A204.1 (cell line): ENCODE measurements at regions not wholly inside any gene's neighbourhood (a gene's known extent, or its start where the extent isn't known, plus 50 kb on each side); places are given as distances from the start of the nearest gene placed in this dataset.

Source experiments
- FAIRE-seq: peaks from 2 replicates; lab custom pipeline; 2012; peaks lifted over from hg19 to GRCh38; lab: Jason Lieb, UNC

DNA sequence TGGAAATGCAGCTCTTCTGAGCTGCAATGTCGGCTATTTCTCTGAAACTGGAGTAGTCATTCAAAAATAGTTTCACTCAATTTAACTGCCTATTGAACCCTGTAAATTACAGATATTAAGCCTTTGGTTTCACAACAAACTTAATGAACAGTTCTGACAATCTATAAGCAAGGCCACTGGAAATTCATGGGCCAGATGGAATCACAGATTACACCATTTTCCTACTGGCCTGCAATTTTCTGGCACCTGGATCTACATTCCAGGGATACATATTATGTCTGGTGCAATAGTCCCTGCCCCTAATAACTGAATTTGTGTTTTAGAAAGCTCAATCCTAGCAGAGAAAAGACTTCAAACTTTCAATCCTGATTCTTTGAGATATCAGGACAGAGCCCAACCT lies 551.7 kb downstream of the RNF144A start:
- FAIRE-seq: no peak

DNA sequence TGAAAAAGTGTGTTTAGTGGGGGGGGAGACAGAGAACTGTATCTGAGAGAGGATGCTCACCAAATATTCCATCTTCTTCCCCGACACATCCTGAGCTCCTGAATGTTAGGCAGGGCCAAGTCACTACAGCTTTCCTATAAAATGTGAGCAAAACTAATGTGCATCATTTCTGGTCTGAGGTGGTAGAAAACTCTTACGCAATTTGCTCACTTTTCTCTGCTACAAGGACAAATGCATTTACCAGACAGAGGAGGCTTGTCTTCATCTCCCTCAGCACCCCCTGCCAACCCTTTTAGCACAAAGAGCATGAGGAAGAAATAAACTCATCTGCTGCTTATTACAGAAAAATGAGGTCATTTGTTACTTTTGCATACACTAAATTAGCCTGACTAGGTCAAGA lies 554.0 kb downstream of the RNF144A start:
- FAIRE-seq: no peak

DNA sequence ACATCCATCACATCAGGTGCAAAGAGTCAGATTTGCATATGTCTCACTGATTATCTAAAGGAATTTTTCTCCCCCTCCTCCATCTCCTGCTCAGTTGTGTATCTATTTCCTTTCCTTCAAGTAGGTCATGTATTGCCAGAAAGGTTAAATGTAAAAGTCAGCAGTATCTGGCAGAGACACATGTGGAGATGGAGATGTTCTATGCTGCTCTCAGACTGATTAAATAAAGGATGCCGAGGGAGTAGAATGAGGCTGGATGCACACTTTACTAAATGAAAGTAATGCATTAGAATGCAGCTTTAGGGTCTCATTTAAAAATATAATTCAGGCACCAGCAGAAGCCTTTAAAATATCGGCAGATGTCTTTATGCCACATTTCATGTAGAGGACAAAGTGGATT lies 555.3 kb downstream of the RNF144A start:
- FAIRE-seq: no peak

DNA sequence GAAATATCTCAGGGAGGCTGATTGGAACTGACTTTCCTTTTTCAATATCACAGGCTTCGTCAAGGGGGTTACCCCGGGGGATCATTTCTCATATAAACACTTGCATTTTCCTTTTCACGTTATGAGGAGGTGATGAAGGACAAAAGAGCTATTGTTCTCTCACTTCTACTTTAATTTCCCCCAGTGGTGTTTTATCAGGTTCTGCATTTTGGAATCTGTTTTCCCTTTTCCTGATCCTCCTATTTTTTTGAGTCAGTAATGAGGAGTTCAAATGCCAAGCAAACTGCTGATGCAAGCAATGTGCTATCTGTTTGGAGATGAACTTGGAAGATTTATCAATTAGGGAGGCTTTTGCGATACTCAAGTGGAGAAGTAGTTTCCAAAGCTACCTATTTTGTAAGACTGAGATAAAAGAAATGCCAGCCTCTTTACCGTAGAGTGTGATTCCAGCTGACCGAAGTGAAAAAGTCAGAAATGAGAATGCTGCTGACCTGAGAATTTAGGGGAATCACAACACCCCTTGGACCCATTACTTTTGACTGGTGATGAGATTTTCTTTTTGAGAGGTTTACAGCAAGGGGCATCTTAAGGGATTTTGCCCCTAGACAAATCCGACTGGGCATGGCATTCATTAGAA lies 556.0 kb downstream of the RNF144A start:
- FAIRE-seq: no peak

DNA sequence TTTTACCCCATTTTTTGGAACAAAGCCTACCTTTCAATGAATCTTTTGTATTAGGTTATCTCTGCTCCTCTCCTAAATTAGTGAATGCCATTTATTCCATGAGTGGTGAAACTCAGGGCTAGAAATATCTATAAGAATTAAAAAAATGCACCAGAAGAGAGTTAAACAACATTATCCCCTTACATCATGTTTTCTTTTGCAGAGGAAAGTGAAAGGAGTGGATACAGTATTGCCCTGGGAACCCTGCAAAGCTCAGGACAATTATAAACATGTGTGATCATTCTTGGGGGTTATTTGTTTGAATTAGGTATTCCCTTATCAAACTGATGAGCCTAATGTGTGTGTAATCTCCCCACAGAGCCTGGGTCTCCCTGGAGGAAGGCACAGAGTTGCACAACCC lies 559.2 kb downstream of the RNF144A start:
- no peak for FAIRE-seq

DNA sequence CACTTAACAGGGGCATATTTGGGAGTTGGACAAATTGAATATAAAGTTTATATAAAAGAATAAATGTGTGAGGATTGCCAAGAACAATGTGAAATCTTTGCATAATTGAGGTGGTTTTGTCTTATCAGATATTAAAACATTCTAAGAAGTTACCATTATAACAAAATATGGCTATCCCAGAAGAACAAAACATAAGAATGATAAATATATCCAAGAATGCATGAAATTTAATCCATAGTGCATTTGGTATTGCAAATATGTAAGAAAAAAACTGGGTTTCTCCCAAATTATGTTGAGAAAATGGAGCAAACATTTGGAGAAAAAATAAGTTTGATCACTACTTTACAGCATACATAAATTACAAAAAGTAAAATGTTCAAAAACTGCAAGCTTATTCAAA lies 562.4 kb downstream of the RNF144A start:
- no peak for FAIRE-seq

DNA sequence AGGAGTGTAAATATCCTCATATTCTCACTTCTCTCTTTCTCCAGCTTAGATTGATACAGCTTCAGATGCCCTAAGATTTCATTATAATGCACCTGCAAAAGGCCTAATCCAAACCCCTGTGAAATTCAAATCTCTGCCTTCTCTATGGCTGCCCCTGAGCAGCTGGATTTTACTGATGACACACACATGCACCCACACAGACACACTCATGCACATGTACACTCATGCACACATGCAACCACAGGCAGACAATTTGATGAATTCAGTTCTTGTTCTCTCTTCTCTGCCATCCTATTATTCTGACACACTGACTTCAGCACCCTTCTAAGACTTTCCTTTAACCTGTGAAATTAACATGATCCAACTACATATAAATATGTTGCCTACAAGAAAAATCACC lies 563.2 kb downstream of the RNF144A start:
- FAIRE-seq: no peak

DNA sequence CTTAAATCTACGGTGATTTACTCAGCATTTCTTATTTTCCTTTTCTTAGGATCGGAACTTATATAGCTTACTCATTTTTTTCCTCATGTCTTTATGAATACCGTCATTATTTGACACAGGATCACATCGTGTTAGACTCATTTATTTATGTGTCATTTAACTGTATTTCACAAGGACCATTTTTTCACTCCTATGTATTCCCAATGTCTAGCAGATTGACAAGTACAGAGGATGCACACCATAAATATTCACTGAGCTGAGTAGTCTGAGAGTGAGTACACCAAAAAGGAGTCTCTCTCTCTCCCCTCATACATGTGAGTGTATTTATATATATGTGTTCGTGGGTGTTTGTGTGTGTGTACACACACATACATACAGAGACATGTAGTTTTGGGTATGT lies 573.5 kb downstream of the RNF144A start:
- FAIRE-seq: no peak

DNA sequence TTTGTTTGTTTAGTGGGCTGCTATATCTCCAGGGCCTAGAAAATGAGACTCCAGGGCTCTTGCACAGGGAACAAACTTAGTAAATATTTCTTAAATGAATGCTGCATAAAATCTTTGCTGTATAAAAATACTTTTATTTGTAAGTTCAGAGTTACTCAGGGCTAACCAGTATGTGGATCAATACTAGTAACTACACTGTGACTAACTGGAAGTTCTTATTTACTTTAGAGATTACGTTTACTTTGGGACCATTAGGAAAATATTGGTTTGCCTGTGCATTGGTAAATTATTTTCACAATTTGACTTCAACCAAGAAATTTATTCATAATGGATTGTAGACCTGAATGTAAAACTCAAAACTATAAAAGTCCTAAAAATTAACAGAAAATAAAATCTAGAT lies 575.5 kb downstream of the RNF144A start:
- FAIRE-seq: no peak

DNA sequence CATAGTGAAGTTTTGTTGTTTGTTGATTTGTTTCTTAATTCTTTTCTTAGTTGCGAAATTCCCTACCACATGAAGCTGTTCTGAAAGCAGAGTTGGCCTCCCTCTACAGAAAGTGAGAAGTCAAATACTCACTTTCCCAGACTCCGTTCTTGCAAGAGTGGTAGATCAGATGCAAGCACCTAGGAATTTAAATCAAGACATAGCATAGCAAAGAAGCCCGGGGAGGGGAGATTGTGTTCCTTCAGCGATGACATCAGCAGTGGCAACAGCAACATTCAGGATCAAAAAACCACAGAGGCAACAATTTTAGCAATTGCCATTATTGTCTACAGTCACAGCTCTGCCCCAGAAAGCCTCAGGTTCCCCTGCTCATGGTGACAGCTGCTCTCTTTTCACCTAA lies 580.0 kb downstream of the RNF144A start:
- no peak for FAIRE-seq

DNA sequence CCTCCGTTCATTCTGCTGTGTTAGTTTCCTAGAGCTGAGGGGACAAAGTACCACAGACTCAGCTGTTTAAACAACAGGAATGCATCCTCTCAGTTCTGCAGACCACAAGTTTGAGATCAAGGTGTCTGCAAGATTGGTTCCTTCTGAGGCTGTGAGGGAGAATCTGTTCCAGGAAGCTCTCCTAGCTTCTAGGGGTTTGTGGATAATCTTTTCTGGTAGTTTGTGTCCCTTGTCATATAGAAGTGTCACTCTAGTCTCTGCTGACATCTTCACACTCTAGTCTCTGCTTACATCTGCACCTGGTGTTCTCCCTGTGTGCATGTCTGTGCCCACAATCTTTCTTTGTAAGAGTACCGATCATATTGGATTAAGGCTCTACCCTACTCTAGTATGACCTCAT lies 581.8 kb downstream of the RNF144A start:
- FAIRE-seq: no peak

DNA sequence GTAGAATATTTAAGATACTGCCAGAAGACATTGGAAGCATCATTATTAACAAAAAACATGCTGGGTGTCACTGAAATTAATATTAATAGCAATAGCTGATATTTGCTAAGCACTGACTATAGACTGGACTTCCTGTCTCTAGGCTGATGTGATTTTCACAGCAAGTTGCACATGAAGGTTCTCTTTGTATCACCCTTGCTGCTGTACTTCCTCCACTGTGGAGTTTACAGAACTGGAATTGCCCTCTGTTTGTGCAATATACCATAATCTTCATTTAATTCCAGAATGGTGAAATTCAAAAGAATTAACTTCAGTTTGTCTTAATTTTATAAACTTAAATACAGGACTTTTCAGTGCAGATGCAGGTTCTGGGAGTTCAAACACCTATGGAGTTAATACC lies 585.1 kb downstream of the RNF144A start:
- FAIRE-seq: no peak

DNA sequence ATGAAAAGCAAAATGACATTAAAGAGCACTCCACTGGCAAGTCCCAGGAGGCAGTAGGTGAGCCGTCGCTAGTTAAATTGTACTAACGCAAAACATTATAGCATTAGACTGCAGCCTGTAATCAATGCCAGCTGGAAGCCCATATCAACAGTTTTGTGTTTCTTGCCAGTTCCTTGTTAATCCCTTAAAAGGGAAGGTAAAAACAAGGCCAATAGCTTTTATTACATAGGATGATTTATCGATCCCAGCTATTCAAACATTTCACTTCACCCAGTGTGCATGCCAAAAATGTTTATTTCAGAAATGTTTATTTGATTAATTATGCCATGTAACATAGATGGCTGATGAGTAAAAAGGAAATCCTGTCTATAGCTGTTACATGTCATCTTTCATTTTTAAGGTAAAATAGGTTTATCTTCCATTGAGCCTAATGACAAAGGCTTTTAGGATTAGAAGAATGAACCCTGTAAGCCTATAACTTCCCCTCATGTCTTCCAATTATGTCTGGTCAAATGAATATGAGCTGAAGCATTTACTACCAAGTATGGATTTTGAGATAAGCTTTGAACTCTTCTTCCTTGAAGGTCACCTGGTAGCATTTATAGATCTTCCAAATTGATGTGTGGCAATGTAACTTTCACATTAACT lies 591.2 kb downstream of the RNF144A start:
- no peak for FAIRE-seq

DNA sequence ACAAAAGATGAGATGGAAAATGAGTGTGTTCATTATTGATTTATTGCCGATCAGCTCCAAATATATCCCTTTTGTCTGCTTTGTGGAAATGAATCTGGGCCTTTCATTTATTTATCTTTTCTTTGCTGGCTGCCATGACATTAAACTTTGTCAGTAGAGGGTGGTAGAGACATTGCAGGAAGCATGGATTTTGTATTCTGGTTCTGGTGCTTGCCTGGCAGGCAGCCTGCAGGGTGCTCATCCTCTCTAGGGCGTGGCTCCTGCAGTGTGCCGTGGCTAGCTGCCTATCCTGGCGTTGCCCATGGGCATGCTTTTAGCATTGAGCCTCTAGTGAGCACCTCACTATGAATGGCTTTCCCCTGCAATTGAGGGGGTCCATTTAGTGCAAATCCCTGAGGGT lies 593.1 kb downstream of the RNF144A start:
- FAIRE-seq: no peak

DNA sequence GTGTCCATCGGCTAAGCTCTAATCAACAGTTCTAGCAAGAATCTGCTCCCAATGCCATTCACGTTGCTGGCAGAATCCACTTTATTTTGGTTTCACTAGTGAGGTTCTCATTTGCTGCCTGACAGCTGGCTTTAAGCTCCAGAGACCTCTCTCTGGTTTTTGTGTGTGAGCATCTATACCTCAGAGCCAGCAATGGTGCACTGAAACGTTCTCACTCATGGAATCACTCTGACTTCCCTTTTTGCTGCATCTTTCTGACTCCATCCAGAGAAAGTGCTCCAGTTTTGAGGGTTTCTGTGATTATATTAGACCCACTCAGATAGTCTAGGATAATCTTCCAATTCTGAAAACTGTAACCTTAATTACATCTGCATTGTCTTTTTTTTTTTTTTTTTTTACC lies 596.6 kb downstream of the RNF144A start:
- no peak for FAIRE-seq

DNA sequence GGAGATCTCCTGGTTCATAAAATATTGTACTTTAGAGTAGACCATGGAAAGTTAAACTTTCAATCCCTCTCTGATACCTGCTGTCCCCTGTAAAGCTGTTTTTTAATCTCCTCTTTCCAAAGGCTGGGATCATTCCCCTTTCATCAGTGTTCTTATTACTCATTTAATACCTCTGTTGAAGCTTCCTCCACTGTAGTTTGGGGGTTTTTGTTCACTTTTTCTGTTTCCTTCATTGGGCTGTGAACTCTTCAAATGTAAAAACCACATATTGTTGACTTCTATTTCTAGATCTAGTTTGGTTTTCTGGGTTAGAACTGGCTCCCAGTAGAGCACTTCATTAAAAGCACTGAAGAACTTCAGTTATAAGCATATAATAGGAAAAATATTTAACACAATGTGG lies 598.1 kb downstream of the RNF144A start:
- no peak for FAIRE-seq

DNA sequence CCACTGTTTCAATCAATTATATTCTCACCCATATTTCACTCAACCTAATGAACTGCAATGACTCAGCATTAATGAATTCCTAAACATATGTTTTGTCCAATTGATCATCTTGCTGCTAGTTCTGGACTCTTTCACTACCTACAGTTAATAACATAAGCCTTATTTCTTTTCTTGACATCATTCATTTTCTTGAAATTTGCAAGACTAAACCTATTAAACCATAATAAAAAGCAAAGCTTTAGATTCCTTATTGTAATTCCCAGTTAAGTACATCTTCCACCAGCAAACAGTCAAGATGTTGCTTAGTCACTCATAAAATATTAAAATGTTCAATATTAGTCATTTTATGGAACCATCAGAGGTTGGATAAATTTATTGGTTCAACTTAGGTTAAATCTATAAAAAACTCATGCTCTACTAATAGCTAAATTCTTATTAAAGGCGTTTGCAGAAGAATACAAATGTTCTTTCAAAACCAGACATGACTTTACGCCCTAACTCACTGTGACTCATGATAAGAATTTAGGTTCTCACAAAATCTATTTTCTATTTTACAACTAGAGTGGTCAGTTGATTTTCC lies 599.4 kb downstream of the RNF144A start:
- FAIRE-seq: no peak

DNA sequence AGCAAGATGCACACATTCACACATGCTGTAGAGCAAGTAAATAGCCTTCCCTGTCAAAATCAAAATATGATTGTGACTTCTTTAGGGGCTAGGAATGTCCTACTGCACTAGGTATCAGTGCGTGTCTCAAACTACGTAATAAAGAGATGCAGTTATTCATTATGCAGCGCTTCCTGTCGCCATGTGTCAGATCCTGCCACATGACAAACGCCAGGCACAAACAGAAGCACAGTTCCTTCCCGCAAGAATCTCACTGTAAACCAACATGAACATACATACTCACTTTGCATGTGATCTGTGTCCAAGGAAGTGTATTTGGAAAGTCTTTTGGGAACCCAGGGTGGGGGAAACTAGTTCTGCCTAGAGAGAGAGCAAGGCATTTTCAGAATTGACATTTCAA lies 599.9 kb downstream of the RNF144A start:
- no peak for FAIRE-seq

DNA sequence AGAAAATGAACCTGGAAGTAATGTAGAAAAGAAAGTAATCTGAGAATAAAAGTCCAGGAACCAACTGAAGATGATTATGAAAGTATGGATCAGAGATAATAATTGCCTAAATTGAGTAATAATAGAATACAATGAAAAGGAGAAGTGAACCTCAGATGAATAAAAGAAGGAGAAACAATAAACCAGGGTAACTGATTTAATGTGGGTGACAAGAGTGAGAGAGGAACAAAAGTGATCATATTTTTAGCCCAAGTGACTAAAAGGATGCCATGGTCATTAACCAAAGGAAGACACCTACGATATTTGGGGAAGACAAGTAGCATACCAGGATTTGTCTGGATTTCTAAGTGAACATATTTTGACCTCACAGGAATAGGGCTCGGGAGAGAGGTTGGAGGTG lies 600.6 kb downstream of the RNF144A start:
- FAIRE-seq: no peak

DNA sequence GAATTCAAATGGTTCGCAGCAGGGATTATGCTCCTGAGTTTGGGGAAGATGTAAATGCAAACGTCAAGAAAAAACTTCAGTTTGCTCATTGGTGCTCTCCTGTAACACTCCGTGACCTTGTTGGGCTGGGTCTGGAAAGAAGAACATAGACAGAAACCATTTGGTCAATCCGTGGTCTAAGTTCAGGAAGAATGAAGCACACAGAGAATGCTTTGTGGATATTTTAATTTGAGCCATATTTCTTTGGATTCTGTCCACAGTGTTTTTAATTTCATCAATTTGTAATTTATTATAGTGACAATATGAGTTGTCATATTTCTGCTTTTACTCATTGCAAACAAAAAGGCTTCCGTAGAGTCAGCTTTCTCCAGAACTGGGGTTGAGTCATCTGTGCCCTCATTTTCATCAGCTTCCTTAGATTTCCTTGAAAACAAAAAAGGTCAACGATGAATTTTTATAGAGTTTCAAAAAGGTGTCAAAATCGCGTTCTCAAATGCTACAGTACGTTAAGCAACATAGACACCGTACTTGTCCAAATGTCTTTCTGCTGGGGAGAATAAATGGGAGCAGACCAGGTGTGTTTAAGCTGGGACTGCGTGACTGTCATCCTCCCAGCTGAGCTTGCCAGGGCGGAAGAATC lies 606.4 kb downstream of the RNF144A start:
- no peak for FAIRE-seq

DNA sequence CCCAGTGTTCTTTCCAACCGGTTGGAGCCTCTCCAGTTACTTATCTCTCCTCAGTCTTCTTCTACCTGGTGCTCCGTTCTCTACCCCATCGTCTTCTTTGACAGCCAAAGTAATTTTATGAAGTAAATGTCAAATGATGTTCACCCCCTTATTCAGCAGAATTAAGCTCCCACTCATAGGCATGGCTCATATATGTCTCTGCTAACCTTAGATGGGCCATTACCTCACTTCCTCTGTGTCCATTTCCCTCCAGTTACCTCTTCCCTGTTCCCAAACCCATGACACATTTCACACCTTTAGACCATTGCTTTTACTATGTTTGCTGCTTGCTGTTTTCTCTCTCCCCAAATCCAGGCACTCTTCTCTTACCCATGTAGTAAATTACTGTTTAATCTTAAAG lies 607.0 kb downstream of the RNF144A start:
- FAIRE-seq: no peak

DNA sequence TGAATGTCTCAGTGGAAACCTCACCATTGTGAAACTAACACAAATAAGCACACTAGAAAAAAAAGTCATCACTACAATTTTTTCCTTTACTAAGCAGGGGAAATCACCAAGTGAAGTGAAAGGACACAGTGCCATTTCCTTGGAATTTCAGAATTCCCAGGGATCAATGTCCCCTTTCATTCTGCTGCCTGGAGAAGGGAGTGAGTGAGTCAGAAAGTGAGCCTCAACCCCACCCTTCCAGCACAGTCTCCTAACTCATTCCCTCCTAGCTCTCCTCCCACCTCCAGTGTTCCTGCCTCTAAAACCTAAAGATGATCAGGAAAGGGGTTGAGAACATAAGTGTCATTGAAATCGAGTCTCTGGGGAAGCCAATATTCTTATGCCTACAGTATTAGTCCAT lies 608.5 kb downstream of the RNF144A start:
- FAIRE-seq: no peak

DNA sequence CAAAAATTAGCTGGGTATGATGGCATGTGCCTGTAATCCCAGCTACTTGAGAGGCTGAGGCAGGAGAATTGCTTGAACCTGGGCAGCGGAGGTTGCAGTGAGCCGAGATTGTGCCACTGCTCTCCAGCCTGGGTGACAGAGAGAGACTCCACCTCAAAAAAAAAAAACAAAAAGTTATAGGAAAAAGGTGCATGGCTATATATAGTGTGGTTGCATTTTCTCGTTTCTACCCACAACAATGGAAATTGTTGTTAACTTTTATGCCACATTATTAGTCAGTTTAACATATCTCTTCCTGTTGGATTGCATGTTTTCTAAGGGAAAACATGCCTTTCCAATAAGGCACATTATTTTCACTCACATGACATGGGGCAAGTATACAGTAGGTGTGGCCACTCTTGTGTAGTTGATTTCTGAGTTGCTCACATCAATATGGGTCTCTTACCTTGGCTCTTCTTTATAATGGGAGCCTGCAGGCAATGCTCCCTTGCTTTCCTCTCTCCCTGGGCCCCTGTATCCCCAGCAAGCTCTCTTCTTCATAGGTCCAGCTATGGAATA lies 610.0 kb downstream of the RNF144A start:
- no peak for FAIRE-seq
